ENCODE measurements at regions not wholly inside any gene's neighbourhood (a gene's known extent, or its start where the extent isn't known, plus 50 kb on each side); places are given as distances from the start of the nearest gene placed in this dataset.

DNA sequence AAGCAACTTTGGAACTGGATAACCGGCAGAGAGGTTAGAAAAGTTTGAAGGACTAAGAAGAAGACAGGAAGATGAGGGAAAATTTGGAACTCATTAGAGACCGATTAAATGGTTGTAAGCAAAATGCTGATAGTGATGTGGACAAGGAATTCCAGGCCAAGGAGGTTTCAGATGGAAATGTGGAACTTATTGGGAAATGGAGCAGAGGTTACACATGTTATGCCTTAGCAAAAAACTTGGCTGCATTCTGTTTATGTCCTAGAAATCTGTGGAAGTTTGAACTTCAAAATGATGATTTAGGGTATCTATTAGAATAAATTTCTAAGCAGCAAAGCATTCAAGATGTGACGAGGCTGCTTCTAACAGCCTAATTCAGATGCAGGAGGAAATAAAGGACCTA is 675.1 kb upstream of the SYT4 start:
- H3K27ac Mint-ChIP-seq, result no peak overlapping the region
- Histone ChIP-seq H3K9me3 (ENCODE audit: control insufficient read depth, low read length) (peaks cover 14% of the 10 kb centered on the region), H3K27ac (ENCODE audit: low read depth, low read length) (no peak overlapping the region), H3K36me3 (ENCODE audit: control insufficient read depth, insufficient read depth, low read length) (no peaks in the 10 kb centered on the region), H3K4me3 (ENCODE audit: low read length) (no peak overlapping the region), H3K27me3 (ENCODE audit: control insufficient read depth, insufficient read depth, low read length, poor library complexity, severe bottlenecking) (no peaks in the 10 kb centered on the region), H3K4me1 (ENCODE audit: control insufficient read depth, insufficient read depth, low read length) (no peaks in the 10 kb centered on the region), H3K9ac (ENCODE audit: extremely low read depth, low read length, poor library complexity, severe bottlenecking) (no peak overlapping the region)
- WGBS, 2 experiments (ENCODE audit: insufficient coverage in 1 of 2, insufficient read length in 1 of 2), result 91 to 98% methylated on average over 3 of the region's 3 CpGs
- TF ChIP-seq, protein P1, sequence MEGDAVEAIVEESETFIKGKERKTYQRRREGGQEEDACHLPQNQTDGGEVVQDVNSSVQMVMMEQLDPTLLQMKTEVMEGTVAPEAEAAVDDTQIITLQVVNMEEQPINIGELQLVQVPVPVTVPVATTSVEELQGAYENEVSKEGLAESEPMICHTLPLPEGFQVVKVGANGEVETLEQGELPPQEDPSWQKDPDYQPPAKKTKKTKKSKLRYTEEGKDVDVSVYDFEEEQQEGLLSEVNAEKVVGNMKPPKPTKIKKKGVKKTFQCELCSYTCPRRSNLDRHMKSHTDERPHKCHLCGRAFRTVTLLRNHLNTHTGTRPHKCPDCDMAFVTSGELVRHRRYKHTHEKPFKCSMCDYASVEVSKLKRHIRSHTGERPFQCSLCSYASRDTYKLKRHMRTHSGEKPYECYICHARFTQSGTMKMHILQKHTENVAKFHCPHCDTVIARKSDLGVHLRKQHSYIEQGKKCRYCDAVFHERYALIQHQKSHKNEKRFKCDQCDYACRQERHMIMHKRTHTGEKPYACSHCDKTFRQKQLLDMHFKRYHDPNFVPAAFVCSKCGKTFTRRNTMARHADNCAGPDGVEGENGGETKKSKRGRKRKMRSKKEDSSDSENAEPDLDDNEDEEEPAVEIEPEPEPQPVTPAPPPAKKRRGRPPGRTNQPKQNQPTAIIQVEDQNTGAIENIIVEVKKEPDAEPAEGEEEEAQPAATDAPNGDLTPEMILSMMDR (conservative IDR thresholded peaks at IDR 0.05), result no peak
- H3K4me3 Mint-ChIP-seq, result no peak overlapping the region
- DNase-seq, result no peak
- H3K9me3 Mint-ChIP-seq, result peaks cover 19% of the 10 kb centered on the region
- H3K4me1 Mint-ChIP-seq, result no peaks in the 10 kb centered on the region
- no peaks in the 10 kb centered on the region for H3K27me3 Mint-ChIP-seq (ENCODE audit: insufficient read depth)
- no peaks in the 10 kb centered on the region for H3K36me3 Mint-ChIP-seq (ENCODE audit: low read depth)

DNA sequence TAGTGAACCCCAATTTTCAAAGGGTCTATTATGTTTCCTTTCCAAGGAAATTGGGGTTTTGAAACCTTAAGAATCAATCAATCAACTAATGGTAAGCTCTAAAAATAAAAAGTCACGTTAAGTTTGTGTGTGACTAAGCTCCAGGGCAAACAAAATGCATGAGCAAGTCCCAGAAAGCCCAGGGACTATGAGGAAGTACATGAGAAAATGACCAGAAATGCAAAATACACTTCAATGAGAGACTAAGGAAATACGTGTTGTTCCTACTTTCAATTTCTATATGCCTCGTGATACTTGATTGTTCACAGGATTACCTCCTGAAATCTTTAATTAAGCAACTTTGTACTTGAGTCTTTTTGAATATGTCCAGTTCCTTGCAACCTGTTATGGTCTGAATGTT is 684.4 kb upstream of the SYT4 start:
- peak overlapping the region; percentile 71 for H3K27ac Mint-ChIP-seq
- Histone ChIP-seq H3K36me3 (ENCODE audit: control insufficient read depth, insufficient read depth, low read length) (no peaks in the 10 kb centered on the region), H3K4me1 (ENCODE audit: control insufficient read depth, insufficient read depth, low read length) (no peaks in the 10 kb centered on the region), H3K27me3 (ENCODE audit: control insufficient read depth, insufficient read depth, low read length, poor library complexity, severe bottlenecking) (no peaks in the 10 kb centered on the region), H3K27ac (ENCODE audit: low read depth, low read length) (no peak overlapping the region), H3K9me3 (ENCODE audit: control insufficient read depth, low read length) (no peaks in the 10 kb centered on the region), H3K4me3 (ENCODE audit: low read length) (no peak overlapping the region), H3K9ac (ENCODE audit: extremely low read depth, low read length, poor library complexity, severe bottlenecking) (no peak overlapping the region)
- TF ChIP-seq, protein P1 (conservative IDR thresholded peaks at IDR 0.05), result no peak
- no peaks in the 10 kb centered on the region for H3K27me3 Mint-ChIP-seq (ENCODE audit: insufficient read depth)
- WGBS, 2 experiments (ENCODE audit: insufficient coverage in 1 of 2, insufficient read length in 1 of 2), result 86 to 89% methylated on average over 3 of the region's 3 CpGs
- H3K9me3 Mint-ChIP-seq, result no peaks in the 10 kb centered on the region
- DNase-seq, result no peak
- H3K4me1 Mint-ChIP-seq, result no peaks in the 10 kb centered on the region
- H3K36me3 Mint-ChIP-seq (ENCODE audit: low read depth), result no peaks in the 10 kb centered on the region
- H3K4me3 Mint-ChIP-seq, result no peak overlapping the region

DNA sequence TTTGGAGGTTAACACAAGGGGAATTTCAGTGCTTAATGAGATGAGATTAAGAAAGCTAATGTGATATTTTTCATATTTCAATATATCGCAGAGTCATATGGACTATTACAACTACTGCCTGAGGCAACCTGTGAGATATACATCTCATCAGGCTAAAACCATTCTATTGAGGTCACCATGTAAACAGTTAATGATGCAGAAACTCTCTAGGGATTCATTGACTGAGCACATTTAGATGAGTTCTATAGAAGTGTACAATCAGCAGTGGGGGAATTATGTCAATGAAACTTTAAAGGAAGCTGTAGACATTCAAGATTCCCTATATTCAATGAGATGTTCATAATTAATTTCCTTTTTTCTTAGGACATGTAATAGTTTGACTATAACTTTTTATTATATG is 687.4 kb upstream of the SYT4 start:
- WGBS, 2 experiments (ENCODE audit: insufficient coverage in 1 of 2, insufficient read length in 1 of 2), result 92% methylated on average over 1 of the region's 1 CpG; no CpG with 5 or more reads in 1 of the 2 experiments
- Histone ChIP-seq H3K9me3 (ENCODE audit: control insufficient read depth, low read length) (no peaks in the 10 kb centered on the region), H3K36me3 (ENCODE audit: control insufficient read depth, insufficient read depth, low read length) (no peaks in the 10 kb centered on the region), H3K4me1 (ENCODE audit: control insufficient read depth, insufficient read depth, low read length) (no peaks in the 10 kb centered on the region), H3K9ac (ENCODE audit: extremely low read depth, low read length, poor library complexity, severe bottlenecking) (no peak overlapping the region), H3K4me3 (ENCODE audit: low read length) (no peak overlapping the region), H3K27me3 (ENCODE audit: control insufficient read depth, insufficient read depth, low read length, poor library complexity, severe bottlenecking) (no peaks in the 10 kb centered on the region), H3K27ac (ENCODE audit: low read depth, low read length) (no peak overlapping the region)
- no peak overlapping the region for H3K4me3 Mint-ChIP-seq
- no peak for DNase-seq
- H3K9me3 Mint-ChIP-seq, result no peaks in the 10 kb centered on the region
- TF ChIP-seq, protein P1 (conservative IDR thresholded peaks at IDR 0.05), result no peak
- no peak overlapping the region for H3K27ac Mint-ChIP-seq
- no peaks in the 10 kb centered on the region for H3K27me3 Mint-ChIP-seq (ENCODE audit: insufficient read depth)
- no peaks in the 10 kb centered on the region for H3K36me3 Mint-ChIP-seq (ENCODE audit: low read depth)
- no peaks in the 10 kb centered on the region for H3K4me1 Mint-ChIP-seq

Measured in endodermal cell (in vitro differentiated cells).